GM12874 (cell line): ENCODE measurements at regions not wholly inside any gene's neighbourhood (a gene's known extent, or its start where the extent isn't known, plus 50 kb on each side); places are given as distances from the start of the nearest gene placed in this dataset.

ENCODE experiments used
- CTCF ChIP-seq: IDR thresholded peaks from 2 replicates; pipeline ENCODE4 v1.5.1; 2011; ENCODE audit warnings: low read depth, mild to moderate bottlenecking, control low read depth, low read length, moderate library complexity; ENCODE audit not compliant: insufficient read depth

- no peak for TF ChIP-seq CTCF
These were observed 208.5 kb upstream of the PDE10A start for GRCh38 chr6:165871571-165871970.

GRCh38 chr6:165869526-165869925 lies 206.5 kb upstream of the PDE10A start:
- TF ChIP-seq CTCF = no peak

- no peak for TF ChIP-seq CTCF
These were observed 201.9 kb upstream of the PDE10A start for GRCh38 chr6:165864925-165865324.

GRCh38 chr6:165864218-165864617 lies 201.2 kb upstream of the PDE10A start:
- no peak for TF ChIP-seq CTCF

GRCh38 chr6:165863801-165864200 lies 200.8 kb upstream of the PDE10A start:
- no peak for TF ChIP-seq CTCF

- TF ChIP-seq CTCF = no peak
These were observed 199.8 kb upstream of the PDE10A start for GRCh38 chr6:165862813-165863212.

GRCh38 chr6:165861226-165861625 lies 198.2 kb upstream of the PDE10A start:
- no peak for TF ChIP-seq CTCF

GRCh38 chr6:165858586-165858985 lies 195.5 kb upstream of the PDE10A start:
- no peak for TF ChIP-seq CTCF
